WTC11 (cell line): ENCODE measurements at regions not wholly inside any gene's neighbourhood (a gene's known extent, or its start where the extent isn't known, plus 50 kb on each side); places are given as distances from the start of the nearest gene placed in this dataset.

Experiments used
- ATAC-seq: fragments of 200-7000 bp; cut with Tn5 transposase; 2 replicates; pipeline ENCODE4 v1.10.0; 2021; ENCODE audit warnings: mild to moderate bottlenecking, moderate library complexity
- CTCF ChIA-PET: fragments of 300-600 bp; sonication (Branson Sonifier 250); formaldehyde crosslinking; loops from one replicate; lab custom pipeline; 2021; ENCODE audit warnings: antibody characterized with exemption; lab: Charles Lee
- POLR2A ChIA-PET: fragments of 350-600 bp; sonication (Branson Sonifier 250); formaldehyde crosslinking; loops from one replicate; lab custom pipeline; 2021; ENCODE audit warnings: antibody characterized with exemption; lab: Charles Lee
- DNase-seq: peaks from one replicate; pipeline ENCODE4 v3.0.0; 2021; ENCODE audit warnings: low spot score
- H3K27ac Mint-ChIP-seq: 2 replicates; pipeline ENCODE4 v1.8.0; 2021; ENCODE audit warnings: mixed read lengths
- H3K27me3 Mint-ChIP-seq: 2 replicates; pipeline ENCODE4 v1.8.0; 2021; ENCODE audit warnings: low read depth, mild to moderate bottlenecking, moderate library complexity, mixed read lengths
- H3K36me3 Mint-ChIP-seq: 2 replicates; pipeline ENCODE4 v1.8.0; 2021; ENCODE audit warnings: mixed read lengths
- H3K4me1 Mint-ChIP-seq: 2 replicates; pipeline ENCODE4 v1.8.0; 2022; ENCODE audit warnings: mixed read lengths
- H3K4me3 Mint-ChIP-seq: 2 replicates; pipeline ENCODE4 v1.8.0; 2021; ENCODE audit warnings: mild to moderate bottlenecking, moderate library complexity, mixed read lengths
- H3K9me3 Mint-ChIP-seq: 2 replicates; pipeline ENCODE4 v1.8.0; 2021; ENCODE audit warnings: mixed read lengths
- ELF4 ChIP-seq: sonication (generic); formaldehyde crosslinking; IDR thresholded peaks from 2 replicates; pipeline ENCODE4 v1.8.1; 2022; ENCODE audit warnings: low read depth, mild to moderate bottlenecking, moderate library complexity, missing genetic modification reagents
- EMX1 ChIP-seq: fragments of 250-450 bp; sonication (Bioruptor Pico); IDR thresholded peaks from 2 replicates; pipeline ENCODE4 v1.8.0; 2021; ENCODE audit warnings: mild to moderate bottlenecking
- ESRRA ChIP-seq: sonication (generic); formaldehyde crosslinking; IDR thresholded peaks from 2 replicates; pipeline ENCODE4 v1.8.1; 2022; ENCODE audit warnings: mild to moderate bottlenecking, missing genetic modification reagents, borderline replicate concordance
- NFYB ChIP-seq: sonication (generic); formaldehyde crosslinking; conservative IDR thresholded peaks from 2 replicates; pipeline ENCODE4 v1.8.0; 2022; ENCODE audit warnings: low read depth, missing genetic modification reagents
- NR1H2 ChIP-seq: sonication (generic); formaldehyde crosslinking; IDR thresholded peaks from 2 replicates; pipeline ENCODE4 v1.9.0; 2021; ENCODE audit warnings: mild to moderate bottlenecking, moderate library complexity, missing genetic modification reagents
- TP53 ChIP-seq: sonication (generic); formaldehyde crosslinking; IDR thresholded peaks from 2 replicates; pipeline ENCODE4 v1.8.1; 2023; ENCODE audit warnings: mild to moderate bottlenecking, missing genetic modification reagents
- ZNF138 ChIP-seq: sonication (generic); formaldehyde crosslinking; conservative IDR thresholded peaks from 2 replicates; pipeline ENCODE4 v1.8.1; 2022; ENCODE audit warnings: mild to moderate bottlenecking, moderate library complexity, missing genetic modification reagents
- ZNF219 ChIP-seq: sonication (generic); formaldehyde crosslinking; IDR thresholded peaks from 2 replicates; pipeline ENCODE4 v1.8.0; 2023; ENCODE audit warnings: missing genetic modification reagents, mild to moderate bottlenecking, borderline replicate concordance
- ZNF423 ChIP-seq: fragments of 250-450 bp; sonication (Bioruptor Pico); IDR thresholded peaks from 2 replicates; pipeline ENCODE4 v2.1.2; 2022; ENCODE audit warnings: mild to moderate bottlenecking, moderate library complexity
- ZNF671 ChIP-seq: fragments of 250-450 bp; sonication (Bioruptor Pico); IDR thresholded peaks from 2 replicates; pipeline ENCODE4 v1.8.0; 2021; ENCODE audit warnings: mild to moderate bottlenecking
- TF ChIP-seq, protein P1 (sequence below): sonication (generic); formaldehyde crosslinking; IDR thresholded peaks from 2 replicates; pipeline ENCODE4 v1.8.0; 2022; ENCODE audit warnings: mild to moderate bottlenecking, missing genetic modification reagents
- TF ChIP-seq, protein P2 (sequence below): fragments of 250-450 bp; sonication (Bioruptor Pico); IDR thresholded peaks from 2 replicates; pipeline ENCODE4 v1.8.0; 2021; ENCODE audit warnings: mild to moderate bottlenecking
- TF ChIP-seq, protein P3 (sequence below): sonication (generic); formaldehyde crosslinking; IDR thresholded peaks from 2 replicates; pipeline ENCODE4 v1.8.1; 2023; ENCODE audit warnings: mild to moderate bottlenecking, missing genetic modification reagents, moderate library complexity
- TF ChIP-seq, protein P4 (sequence below): sonication (generic); formaldehyde crosslinking; IDR thresholded peaks from 2 replicates; pipeline ENCODE4 v1.8.0; 2022; ENCODE audit warnings: mild to moderate bottlenecking, missing genetic modification reagents
- TF ChIP-seq, protein P5 (sequence below): fragments of 250-450 bp; sonication (Bioruptor Pico); IDR thresholded peaks from 2 replicates; pipeline ENCODE4 v1.9.0; 2021; ENCODE audit warnings: moderate library complexity, mild to moderate bottlenecking, inconsistent platforms, borderline replicate concordance
- TF ChIP-seq, protein P6 (sequence below): sonication (generic); formaldehyde crosslinking; IDR thresholded peaks from 2 replicates; pipeline ENCODE4 v1.8.1; 2022; ENCODE audit warnings: low read depth, missing genetic modification reagents, borderline replicate concordance
- TF ChIP-seq, protein P7 (sequence below): sonication (generic); formaldehyde crosslinking; IDR thresholded peaks from 2 replicates; pipeline ENCODE4 v1.8.0; 2022; ENCODE audit warnings: missing genetic modification reagents

DNA sequence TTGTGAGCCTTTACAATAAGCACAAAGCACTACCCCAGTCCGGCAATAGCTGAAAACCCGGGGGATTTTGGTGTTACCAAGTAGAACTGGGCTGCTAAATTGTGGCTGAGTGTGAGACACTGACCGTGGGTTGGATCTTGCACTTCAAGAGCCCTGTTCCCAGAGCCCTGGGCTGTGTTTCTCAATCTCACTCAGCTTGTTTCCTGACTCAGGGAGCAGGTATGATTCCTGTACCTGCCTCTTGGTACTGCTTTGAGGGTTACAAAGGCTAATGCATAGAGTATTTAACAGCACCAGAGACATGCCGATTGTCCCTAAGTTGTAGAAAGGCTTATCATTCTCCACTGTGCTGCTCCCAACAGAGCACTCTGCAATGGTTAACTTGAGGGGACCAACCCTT, 134.6 kb downstream of the TEX36 start (continued):
- TF ChIP-seq, protein P1, sequence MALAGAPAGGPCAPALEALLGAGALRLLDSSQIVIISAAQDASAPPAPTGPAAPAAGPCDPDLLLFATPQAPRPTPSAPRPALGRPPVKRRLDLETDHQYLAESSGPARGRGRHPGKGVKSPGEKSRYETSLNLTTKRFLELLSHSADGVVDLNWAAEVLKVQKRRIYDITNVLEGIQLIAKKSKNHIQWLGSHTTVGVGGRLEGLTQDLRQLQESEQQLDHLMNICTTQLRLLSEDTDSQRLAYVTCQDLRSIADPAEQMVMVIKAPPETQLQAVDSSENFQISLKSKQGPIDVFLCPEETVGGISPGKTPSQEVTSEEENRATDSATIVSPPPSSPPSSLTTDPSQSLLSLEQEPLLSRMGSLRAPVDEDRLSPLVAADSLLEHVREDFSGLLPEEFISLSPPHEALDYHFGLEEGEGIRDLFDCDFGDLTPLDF = no peak
- TF ChIP-seq, all 79 proteins: peak for 0

DNA sequence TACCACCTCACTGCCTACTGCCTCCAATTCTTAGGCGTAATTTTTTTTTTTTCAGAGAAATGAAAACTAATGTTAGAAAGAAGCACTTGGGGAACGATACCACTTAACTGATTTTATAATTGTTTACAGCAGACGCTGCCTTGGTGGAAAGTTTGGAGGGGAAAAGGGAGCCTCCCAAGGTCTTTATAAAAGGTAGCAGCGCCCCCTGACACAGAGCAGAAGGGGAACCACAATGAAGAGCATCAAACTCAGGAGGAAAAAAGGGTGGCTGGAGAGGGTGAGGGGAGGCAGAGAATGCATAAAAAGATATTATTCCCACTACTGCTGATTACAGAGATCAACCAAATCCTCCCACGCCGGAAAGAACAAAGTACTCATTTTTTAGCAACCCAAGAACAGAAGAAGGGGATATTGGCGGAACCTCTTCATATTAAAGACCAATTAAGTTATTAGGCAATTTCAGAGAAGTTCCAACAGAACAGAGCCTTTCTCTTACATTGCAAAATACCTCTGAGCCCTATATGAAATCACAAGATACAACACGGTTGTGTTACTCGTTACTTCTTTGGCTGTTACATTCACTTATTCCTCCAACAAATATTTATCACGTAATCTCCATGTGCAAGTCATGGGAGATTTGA, 135.8 kb downstream of the TEX36 start:
- Mint-ChIP-seq H3K27ac (no peak overlapping the region), H3K4me3 (no peak overlapping the region), H3K9me3 (peaks cover 6% of the 10 kb centered on the region; the same call in 1 of the 2 replicates), H3K36me3 (no peaks in the 10 kb centered on the region), H3K4me1 (peaks cover 20% of the 10 kb centered on the region)
- ChIA-PET POLR2A (interaction anchor here (0.7 kb wide), 1 partner anchor 1637 kb away, joined by 3 read pairs; no protein-coding TSS in a partner anchor), CTCF (interaction anchor here (0.7 kb wide), 1 partner anchor 12 kb away, joined by 4 read pairs; no protein-coding TSS in a partner anchor)
- TF ChIP-seq, protein P2, sequence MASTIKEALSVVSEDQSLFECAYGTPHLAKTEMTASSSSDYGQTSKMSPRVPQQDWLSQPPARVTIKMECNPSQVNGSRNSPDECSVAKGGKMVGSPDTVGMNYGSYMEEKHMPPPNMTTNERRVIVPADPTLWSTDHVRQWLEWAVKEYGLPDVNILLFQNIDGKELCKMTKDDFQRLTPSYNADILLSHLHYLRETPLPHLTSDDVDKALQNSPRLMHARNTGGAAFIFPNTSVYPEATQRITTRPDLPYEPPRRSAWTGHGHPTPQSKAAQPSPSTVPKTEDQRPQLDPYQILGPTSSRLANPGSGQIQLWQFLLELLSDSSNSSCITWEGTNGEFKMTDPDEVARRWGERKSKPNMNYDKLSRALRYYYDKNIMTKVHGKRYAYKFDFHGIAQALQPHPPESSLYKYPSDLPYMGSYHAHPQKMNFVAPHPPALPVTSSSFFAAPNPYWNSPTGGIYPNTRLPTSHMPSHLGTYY (CRISPR knock-in tag) = no peak
- TF ChIP-seq, protein P3, sequence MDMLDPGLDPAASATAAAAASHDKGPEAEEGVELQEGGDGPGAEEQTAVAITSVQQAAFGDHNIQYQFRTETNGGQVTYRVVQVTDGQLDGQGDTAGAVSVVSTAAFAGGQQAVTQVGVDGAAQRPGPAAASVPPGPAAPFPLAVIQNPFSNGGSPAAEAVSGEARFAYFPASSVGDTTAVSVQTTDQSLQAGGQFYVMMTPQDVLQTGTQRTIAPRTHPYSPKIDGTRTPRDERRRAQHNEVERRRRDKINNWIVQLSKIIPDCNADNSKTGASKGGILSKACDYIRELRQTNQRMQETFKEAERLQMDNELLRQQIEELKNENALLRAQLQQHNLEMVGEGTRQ (CRISPR knock-in tag) = no peak
- TF ChIP-seq, protein P4, sequence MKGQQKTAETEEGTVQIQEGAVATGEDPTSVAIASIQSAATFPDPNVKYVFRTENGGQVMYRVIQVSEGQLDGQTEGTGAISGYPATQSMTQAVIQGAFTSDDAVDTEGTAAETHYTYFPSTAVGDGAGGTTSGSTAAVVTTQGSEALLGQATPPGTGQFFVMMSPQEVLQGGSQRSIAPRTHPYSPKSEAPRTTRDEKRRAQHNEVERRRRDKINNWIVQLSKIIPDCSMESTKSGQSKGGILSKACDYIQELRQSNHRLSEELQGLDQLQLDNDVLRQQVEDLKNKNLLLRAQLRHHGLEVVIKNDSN (CRISPR knock-in tag) = no peak
- TF ChIP-seq, protein P5, sequence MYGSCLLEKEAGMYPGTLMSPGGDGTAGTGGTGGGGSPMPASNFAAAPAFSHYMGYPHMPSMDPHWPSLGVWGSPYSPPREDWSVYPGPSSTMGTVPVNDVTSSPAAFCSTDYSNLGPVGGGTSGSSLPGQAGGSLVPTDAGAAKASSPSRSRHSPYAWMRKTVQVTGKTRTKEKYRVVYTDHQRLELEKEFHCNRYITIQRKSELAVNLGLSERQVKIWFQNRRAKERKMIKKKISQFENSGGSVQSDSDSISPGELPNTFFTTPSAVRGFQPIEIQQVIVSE = no peak
- no peak for TF ChIP-seq EMX1
- no peak for TF ChIP-seq ZNF138 (CRISPR knock-in tag)
- TF ChIP-seq ESRRA (CRISPR knock-in tag) = no peak
- TF ChIP-seq ZNF219 = no peak
- TF ChIP-seq NFYB (CRISPR knock-in tag) = no peak
- no peak for TF ChIP-seq ELF4 (CRISPR knock-in tag)
- TF ChIP-seq TP53 (CRISPR knock-in tag) = no peak
- no peak for TF ChIP-seq NR1H2 (CRISPR knock-in tag)
- no peak for TF ChIP-seq ZNF423 (CRISPR knock-in tag)
- no peak for TF ChIP-seq ZNF671 (CRISPR knock-in tag)
- TF ChIP-seq, protein P6, sequence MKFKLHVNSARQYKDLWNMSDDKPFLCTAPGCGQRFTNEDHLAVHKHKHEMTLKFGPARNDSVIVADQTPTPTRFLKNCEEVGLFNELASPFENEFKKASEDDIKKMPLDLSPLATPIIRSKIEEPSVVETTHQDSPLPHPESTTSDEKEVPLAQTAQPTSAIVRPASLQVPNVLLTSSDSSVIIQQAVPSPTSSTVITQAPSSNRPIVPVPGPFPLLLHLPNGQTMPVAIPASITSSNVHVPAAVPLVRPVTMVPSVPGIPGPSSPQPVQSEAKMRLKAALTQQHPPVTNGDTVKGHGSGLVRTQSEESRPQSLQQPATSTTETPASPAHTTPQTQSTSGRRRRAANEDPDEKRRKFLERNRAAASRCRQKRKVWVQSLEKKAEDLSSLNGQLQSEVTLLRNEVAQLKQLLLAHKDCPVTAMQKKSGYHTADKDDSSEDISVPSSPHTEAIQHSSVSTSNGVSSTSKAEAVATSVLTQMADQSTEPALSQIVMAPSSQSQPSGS (CRISPR knock-in tag) = no peak
- TF ChIP-seq, protein P7, sequence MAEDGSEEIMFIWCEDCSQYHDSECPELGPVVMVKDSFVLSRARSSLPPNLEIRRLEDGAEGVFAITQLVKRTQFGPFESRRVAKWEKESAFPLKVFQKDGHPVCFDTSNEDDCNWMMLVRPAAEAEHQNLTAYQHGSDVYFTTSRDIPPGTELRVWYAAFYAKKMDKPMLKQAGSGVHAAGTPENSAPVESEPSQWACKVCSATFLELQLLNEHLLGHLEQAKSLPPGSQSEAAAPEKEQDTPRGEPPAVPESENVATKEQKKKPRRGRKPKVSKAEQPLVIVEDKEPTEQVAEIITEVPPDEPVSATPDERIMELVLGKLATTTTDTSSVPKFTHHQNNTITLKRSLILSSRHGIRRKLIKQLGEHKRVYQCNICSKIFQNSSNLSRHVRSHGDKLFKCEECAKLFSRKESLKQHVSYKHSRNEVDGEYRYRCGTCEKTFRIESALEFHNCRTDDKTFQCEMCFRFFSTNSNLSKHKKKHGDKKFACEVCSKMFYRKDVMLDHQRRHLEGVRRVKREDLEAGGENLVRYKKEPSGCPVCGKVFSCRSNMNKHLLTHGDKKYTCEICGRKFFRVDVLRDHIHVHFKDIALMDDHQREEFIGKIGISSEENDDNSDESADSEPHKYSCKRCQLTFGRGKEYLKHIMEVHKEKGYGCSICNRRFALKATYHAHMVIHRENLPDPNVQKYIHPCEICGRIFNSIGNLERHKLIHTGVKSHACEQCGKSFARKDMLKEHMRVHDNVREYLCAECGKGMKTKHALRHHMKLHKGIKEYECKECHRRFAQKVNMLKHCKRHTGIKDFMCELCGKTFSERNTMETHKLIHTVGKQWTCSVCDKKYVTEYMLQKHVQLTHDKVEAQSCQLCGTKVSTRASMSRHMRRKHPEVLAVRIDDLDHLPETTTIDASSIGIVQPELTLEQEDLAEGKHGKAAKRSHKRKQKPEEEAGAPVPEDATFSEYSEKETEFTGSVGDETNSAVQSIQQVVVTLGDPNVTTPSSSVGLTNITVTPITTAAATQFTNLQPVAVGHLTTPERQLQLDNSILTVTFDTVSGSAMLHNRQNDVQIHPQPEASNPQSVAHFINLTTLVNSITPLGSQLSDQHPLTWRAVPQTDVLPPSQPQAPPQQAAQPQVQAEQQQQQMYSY (CRISPR knock-in tag) = no peak
- TF ChIP-seq, all 79 proteins: peak for 0
- ATAC-seq (peak; percentile 41), DNase-seq (no peak)
- H3K27me3 Mint-ChIP-seq = no peaks in the 10 kb centered on the region; the same call in 1 of the 2 replicates
